Right lobe of liver (tissue), 6 donors: ENCODE measurements at regions not wholly inside any gene's neighbourhood (a gene's known extent, or its start where the extent isn't known, plus 50 kb on each side); places are given as distances from the start of the nearest gene placed in this dataset.
"Not testable (repeated sequence)": the region's sequence is repeated elsewhere in the genome, so short reads cannot be mapped to it uniquely, and the experiment has no call there.

Source experiments
- ATAC-seq, 4 donors: fragments of 200-7000 bp; cut with Tn5 transposase; one replicate each; pipeline ENCODE4 v1.9.1; 2020; ENCODE audit warnings: mild to moderate bottlenecking in 4 of 4, moderate library complexity in 4 of 4
- DNase-seq, 3 donors: peaks; one replicate each; pipeline ENCODE4 v3.0.0-alpha.2; 2020
- H3K27ac ChIP-seq, 3 donors: fragments of 200-600 bp; one replicate each; pipeline ENCODE4 v1.8.0; 2022
- H3K27me3 ChIP-seq, 2 donors: fragments of 200-600 bp; one replicate each; pipeline ENCODE4 v1.8.0; 2022
- H3K36me3 ChIP-seq, 4 donors: fragments of 200-600 bp; sonication (generic) in 1 of 4; one replicate each; pipeline versions ENCODE4 v1.5.1 to v1.8.0; 2017 to 2022; ENCODE audit warnings: control low read depth in 1 of 4
- H3K4me1 ChIP-seq, 4 donors: fragments of 200-600 bp; sonication (generic) in 1 of 4; one replicate each; pipeline versions ENCODE4 v1.5.1 to v1.8.0; 2017 to 2022; ENCODE audit warnings: control low read depth in 1 of 4
- H3K4me3 ChIP-seq, 3 donors: fragments of 200-600 bp; one replicate each; pipeline ENCODE4 v1.8.0; 2022
- H3K9me3 ChIP-seq, 4 donors: fragments of 200-600 bp; sonication (generic) in 1 of 4; one replicate each; pipeline versions ENCODE4 v1.5.1 to v1.8.0; 2017 to 2022; ENCODE audit warnings: control low read depth in 1 of 4
- CTCF ChIP-seq, 4 donors: fragments of 200-600 bp in 3 of 4; fragments of 450-650 bp in 1 of 4; IDR thresholded peaks; one replicate each; pipeline versions ENCODE4 v1.5.1 to v1.8.0; 2016 to 2022; ENCODE audit warnings: antibody characterized with exemption in 4 of 4, mild to moderate bottlenecking in 2 of 4
- POLR2A ChIP-seq: fragments of 450-650 bp; IDR thresholded peaks from one replicate; pipeline ENCODE4 v1.6.1; 2017; ENCODE audit warnings: antibody characterized with exemption, mild to moderate bottlenecking
- WGBS: methylation state at CpG from one replicate; pipeline ENCODE4 v1.1.6; 2018; ENCODE audit warnings: low coverage, low lambda C conversion rate; ENCODE audit not compliant: insufficient coverage; ENCODE audit errors: missing lambda C conversion rate; 5-methylcytosine and 5-hydroxymethylcytosine counted together
- intact Hi-C, 2 donors: fragments of 100-400 bp; cut with DNase I; formaldehyde crosslinking; loops; one replicate each; pipeline versions ENCODE4 v1.11.2 to v1.14.1; 2022
- donor health status: DM: no; HTN: yes; CAD: no.
- donor health status: DM: no; HTN: no; CAD: no.
- donor health status: DM: no; HTN: no; CAD: no.
- donor health status: DM: no; HTN: yes; CAD: no.
- donor health status: DM: no; HTN: yes; CAD: no.

DNA sequence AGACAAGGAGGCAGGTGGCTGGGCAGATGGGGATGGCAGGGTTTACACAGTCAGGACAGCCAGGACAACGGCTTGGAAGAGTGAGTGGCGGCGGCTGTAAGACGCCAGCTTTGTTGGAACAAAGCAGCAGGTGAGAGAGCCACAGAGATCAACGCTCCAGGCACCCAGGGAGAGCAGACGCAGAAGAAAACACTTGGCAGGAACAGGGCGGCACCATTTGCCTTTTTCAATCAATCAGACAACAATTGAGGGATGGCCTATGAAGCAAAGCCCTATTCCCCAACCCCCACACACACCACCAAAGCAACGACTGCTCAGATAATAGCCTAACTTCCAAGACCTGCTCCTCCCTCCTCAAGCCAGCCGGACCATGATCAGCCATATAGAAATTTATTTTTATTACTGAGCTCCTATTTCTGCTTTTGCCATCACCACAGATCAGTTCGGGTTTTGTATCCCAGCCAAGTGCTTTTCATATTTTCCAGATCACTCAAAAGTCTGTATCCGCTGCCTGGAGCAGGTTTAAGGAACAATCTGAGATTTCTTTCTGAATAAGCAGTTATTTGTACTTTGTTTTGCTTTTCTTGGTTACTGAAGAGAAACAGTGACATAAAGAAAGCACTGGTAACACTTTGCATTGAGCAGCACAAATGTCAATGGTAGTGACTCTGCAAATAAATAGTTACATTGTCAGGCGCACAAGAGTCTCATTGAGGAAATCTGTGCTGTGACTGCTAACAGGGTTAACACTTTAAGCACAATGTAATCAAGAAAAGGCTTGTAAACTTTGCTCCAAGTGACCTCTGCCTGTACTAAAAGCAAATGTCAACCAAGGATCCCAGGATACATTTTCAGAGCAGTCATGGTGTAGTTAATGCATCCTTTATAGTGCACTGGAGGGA lies 81.8 kb upstream of the RBPJ start:
- H3K27ac ChIP-seq, result no peak overlapping the region
- H3K4me1 ChIP-seq, result peaks cover 0 to 8% (median 0%) of the 10 kb centered on the region in 4 donors
- ATAC-seq (peak in 3 of 4 donors; percentile 33 to 44 (median 39)), DNase-seq (no peak)
- TF ChIP-seq CTCF (IDR thresholded peaks at IDR 0.05) (no peak), POLR2A (no peak)
- no peaks in the 10 kb centered on the region for H3K9me3 ChIP-seq
- WGBS, result 43% methylated on average over 6 of the region's 12 CpGs
- H3K36me3 ChIP-seq, result no peaks in the 10 kb centered on the region
- H3K4me3 ChIP-seq, result no peak overlapping the region
- intact Hi-C loops, result no loop called here
- H3K27me3 ChIP-seq, result no peaks in the 10 kb centered on the region

DNA sequence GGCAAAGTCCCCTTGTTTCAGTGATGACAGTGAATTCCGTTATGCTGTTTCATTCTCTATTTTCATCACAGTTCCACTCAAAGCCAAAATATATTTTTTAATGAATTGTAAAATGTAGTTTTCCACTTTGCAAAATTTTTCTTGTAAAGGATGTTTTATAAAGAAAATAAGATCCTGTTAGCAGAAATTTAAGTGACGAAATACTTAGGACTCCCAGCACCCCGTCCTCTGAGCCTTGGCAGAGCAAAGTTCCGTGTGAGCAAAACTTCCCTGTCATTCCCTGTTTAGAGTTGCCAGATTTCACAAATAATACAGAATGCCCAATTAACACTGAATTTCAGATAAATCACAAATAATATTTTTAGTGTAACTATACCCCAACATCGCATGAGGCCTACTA lies 81.0 kb upstream of the RBPJ start:
- H3K27me3 ChIP-seq, result no peaks in the 10 kb centered on the region
- ATAC-seq (no peak), DNase-seq (no peak)
- H3K36me3 ChIP-seq, result no peaks in the 10 kb centered on the region
- WGBS, result 74% methylated on average over 5 of the region's 5 CpGs
- intact Hi-C loops, result no loop called here
- TF ChIP-seq POLR2A (no peak), CTCF (IDR thresholded peaks at IDR 0.05) (no peak)
- no peak overlapping the region for H3K27ac ChIP-seq
- H3K9me3 ChIP-seq, result no peaks in the 10 kb centered on the region
- peaks cover 0 to 8% (median 0%) of the 10 kb centered on the region in 4 donors for H3K4me1 ChIP-seq
- no peak overlapping the region for H3K4me3 ChIP-seq

- H3K36me3 ChIP-seq, result no peaks in the 10 kb centered on the region
- WGBS, result 67% methylated on average over 3 of the region's 4 CpGs
- intact Hi-C loops, result no loop called here
- no peak for TF ChIP-seq CTCF (IDR thresholded peaks at IDR 0.05)
- TF ChIP-seq POLR2A, result no peak
- H3K4me3 ChIP-seq, result no peak overlapping the region
- H3K27ac ChIP-seq, result no peak overlapping the region
- H3K4me1 ChIP-seq, result peaks cover 0 to 8% (median 0%) of the 10 kb centered on the region in 4 donors
- DNase-seq (no peak), ATAC-seq (no peak)
- no peaks in the 10 kb centered on the region for H3K9me3 ChIP-seq
- no peaks in the 10 kb centered on the region for H3K27me3 ChIP-seq
Measured at GRCh38 chr4:26241179-26241578, 79.6 kb upstream of the RBPJ start.

- Histone ChIP-seq H3K4me1 (peaks cover 0 to 8% (median 0%) of the 10 kb centered on the region in 4 donors), H3K9me3 (no peaks in the 10 kb centered on the region), H3K27me3 (no peaks in the 10 kb centered on the region), H3K4me3 (no peak overlapping the region), H3K36me3 (no peaks in the 10 kb centered on the region), H3K27ac (no peak overlapping the region)
- DNase-seq, result no peak
- intact Hi-C loops, result no loop called here
- no peak for TF ChIP-seq POLR2A
- TF ChIP-seq CTCF (IDR thresholded peaks at IDR 0.05), result no peak
- no peak for ATAC-seq
Measured at GRCh38 chr4:26242451-26242850, 78.4 kb upstream of the RBPJ start.

DNA sequence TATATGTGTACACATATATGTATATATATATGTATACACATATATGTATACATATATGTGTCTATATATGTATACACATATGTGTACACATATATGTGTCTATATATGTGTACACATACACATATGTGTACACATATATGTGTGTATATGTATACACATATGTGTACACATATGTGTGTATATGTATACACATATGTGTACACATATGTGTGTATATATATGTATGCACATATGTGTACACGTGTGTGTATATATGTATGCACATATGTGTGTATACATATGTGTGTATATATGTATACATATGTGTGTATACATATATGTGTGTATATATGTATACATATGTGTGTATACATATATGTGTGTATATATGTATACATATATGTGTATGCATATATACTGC lies 76.7 kb upstream of the RBPJ start:
- H3K4me1 ChIP-seq, ATAC-seq, DNase-seq, H3K36me3 ChIP-seq, H3K4me3 ChIP-seq, H3K27ac ChIP-seq, H3K27me3 ChIP-seq, intact Hi-C loops, H3K9me3 ChIP-seq: not testable (repeated sequence)
- WGBS, result 0% methylated on average over 1 of the region's 1 CpG
